ENCODE measurements at regions not wholly inside any gene's neighbourhood (a gene's known extent, or its start where the extent isn't known, plus 50 kb on each side); places are given as distances from the start of the nearest gene placed in this dataset.

DNA sequence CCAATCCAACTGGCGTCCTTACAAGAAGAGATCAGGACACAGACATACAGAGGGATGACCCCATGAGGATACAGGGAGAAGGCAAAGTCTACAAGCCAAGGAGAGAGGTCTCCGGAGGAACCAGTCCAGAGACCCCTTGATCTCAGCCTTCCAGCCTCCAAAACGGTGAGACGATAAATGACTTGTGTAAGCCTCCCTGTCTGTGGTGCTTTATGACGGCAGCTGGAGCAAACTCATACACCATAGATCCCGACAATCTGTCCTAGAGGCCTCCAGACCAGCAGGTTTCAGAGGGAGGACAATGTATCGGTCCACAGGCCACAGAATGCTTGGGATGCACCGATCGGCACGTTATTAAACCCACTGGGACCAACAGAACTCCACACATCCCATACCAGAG, 383.3 kb downstream of the SHANK2 start:
- ATAC-seq (ENCODE audit: low FRiP score) (no peak), DNase-seq (ENCODE audit: low spot score) (no peak)
- TF ChIP-seq, protein P1, sequence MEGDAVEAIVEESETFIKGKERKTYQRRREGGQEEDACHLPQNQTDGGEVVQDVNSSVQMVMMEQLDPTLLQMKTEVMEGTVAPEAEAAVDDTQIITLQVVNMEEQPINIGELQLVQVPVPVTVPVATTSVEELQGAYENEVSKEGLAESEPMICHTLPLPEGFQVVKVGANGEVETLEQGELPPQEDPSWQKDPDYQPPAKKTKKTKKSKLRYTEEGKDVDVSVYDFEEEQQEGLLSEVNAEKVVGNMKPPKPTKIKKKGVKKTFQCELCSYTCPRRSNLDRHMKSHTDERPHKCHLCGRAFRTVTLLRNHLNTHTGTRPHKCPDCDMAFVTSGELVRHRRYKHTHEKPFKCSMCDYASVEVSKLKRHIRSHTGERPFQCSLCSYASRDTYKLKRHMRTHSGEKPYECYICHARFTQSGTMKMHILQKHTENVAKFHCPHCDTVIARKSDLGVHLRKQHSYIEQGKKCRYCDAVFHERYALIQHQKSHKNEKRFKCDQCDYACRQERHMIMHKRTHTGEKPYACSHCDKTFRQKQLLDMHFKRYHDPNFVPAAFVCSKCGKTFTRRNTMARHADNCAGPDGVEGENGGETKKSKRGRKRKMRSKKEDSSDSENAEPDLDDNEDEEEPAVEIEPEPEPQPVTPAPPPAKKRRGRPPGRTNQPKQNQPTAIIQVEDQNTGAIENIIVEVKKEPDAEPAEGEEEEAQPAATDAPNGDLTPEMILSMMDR (IDR thresholded peaks at IDR 0.05) = no peak

DNA sequence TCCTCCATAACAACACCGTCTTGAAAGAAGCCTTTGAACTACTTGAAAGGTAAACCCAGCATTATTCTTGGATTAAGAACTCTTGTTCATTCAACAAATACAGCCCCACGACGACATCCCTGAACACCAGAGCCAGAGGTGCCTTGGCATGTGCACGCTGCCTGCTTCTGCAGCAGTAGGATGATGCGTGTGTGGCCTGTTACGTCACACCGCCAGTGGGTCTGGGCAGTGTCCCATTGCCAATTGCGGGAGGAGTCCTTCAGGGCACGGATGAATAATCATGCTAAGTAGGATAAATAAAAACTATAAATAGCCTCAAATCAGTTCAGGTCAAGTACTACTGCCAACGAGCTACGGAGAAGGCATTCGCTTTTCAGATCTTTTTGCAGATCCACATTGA, 380.5 kb downstream of the SHANK2 start:
- DNase-seq (ENCODE audit: low spot score) = no peak
- TF ChIP-seq, protein P1 (IDR thresholded peaks at IDR 0.05) = no peak
- ATAC-seq (ENCODE audit: low FRiP score) = no peak

DNA sequence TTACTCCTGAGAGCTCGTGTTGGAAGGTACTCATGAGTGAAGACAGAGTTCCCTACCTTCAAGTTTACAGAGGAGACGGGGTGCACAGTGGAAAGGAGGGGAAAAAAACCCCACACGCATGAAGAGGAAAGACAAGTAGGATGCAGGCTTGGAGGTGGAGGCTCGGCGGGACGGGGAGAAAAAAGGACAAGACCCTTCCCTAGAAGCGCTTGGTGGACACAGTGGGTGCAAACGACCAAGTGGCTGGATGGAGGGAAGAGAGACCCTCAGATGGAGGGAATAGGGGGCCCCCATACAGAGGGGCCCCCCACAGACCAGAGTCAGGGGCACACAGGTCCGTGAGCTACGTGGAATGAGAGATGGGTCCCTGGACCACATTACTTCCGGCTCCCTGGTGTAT, 380.1 kb downstream of the SHANK2 start:
- ATAC-seq (ENCODE audit: low FRiP score) (no peak), DNase-seq (ENCODE audit: low spot score) (no peak)
- TF ChIP-seq, protein P1 (IDR thresholded peaks at IDR 0.05) = no peak

DNA sequence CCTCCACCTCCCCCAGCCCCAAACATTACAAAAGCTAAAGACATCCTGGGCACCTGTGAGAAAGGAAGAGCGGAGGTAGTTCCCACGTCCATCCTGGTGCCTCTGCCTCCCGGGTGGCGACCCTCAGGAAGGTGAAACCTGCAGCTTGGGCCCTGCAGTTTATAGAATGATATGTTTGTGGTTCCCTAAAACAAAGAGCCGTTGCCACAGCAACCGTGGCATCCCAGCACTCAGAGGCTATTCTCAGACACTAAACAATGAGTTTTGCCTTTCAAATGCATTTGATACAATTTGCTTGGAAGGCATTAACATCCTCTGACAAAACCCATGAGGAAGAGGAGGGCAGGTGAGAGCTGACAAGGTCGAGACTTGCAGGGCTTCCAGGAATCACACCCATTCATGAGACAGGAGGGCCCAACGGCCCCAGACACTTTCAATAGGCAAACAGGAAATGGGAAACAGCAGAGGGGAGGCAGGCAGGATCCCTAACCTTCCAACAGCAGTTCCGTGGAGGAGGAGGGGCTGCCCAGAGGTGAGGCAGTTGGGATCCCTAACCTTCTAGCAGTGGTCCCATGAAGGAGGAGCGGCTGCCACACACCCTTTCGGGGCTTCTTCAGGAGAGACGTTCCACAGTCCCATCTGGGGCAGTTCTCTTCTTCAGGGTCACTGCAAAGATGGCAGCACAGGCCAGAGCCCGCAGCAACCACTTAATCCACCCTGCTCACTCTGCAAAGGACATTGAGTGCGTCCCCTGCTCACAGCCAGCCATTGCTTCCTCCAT, 379.2 kb downstream of the SHANK2 start:
- ATAC-seq (ENCODE audit: low FRiP score) = no peak
- TF ChIP-seq, protein P1 (IDR thresholded peaks at IDR 0.05) = no peak

DNA sequence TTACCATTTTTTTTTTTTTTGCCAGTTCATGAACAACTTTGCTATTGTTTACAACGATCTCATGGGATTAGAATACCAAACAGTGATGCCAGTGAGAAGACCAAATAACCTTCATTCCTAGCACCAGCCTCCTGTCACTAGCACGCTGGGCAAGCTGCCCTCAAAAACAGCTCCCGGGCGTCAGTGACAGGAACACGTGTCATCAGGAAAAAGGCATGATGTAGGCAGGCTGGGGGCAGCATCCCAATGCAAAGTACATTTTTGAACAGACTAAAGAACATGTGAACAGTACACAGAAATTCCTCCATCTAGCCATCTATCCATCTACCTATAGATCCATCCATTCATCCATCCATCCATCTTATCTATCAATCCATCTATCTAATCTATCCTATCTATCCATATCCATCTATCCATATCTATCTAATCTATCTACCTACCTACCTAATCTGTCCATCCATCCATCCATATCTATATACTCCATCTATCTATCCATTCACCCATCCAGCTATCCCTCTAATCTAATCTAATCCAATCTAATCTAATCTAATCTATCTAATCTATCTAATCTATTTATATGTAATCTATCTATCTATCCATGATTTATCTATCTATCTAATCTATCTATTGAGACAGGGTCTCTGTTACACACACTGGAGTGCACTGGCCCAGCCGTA, 378.5 kb downstream of the SHANK2 start:
- DNase-seq (ENCODE audit: low spot score) = no peak
- TF ChIP-seq, protein P1 (IDR thresholded peaks at IDR 0.05) = no peak
- ATAC-seq (ENCODE audit: low FRiP score) = no peak

More for the DNA sequence above, 379.2 kb downstream of the SHANK2 start:
- no peak for DNase-seq (ENCODE audit: low spot score)

DNA sequence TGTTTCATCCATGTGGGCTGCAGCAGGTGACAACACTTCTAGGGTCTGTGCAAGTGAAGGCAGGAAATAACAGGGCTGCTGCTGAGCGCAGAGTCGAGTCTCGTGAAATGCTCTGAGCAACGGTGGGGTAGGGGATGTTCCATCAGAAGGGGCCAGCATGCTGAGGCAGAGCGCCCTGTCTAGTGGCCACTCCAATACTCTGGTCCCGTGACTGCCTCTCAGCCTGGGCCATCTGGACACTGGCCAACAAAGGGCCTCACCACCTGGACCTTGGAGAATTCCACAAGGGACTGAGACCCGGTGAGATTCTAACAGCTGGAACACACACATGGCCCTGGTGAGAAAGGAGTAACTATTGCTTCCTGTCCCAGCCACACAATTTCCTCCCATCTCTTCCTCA, 375.7 kb downstream of the SHANK2 start:
- DNase-seq (ENCODE audit: low spot score) = no peak
- ATAC-seq (ENCODE audit: low FRiP score) = no peak
- TF ChIP-seq, protein P1 (IDR thresholded peaks at IDR 0.05) = no peak

DNA sequence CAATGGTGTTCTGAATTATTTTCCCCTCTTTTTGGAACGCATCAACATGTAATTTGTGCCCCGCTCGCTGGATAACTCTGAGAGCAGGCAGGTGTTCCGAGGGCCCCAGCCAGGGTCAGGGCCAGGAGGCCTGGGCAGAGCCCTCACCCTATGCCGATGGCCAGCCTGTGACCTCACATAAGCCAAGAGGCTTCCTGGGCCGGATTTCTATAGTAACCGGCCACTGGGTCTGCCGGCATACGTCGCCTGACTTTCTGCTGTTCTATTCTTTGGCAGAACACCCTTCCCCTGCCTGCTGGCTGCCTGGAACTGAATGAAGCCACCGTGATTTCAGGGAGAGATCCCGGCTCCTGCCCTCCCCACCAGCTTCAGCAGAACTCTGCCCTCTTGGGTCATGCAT, 375.2 kb downstream of the SHANK2 start:
- TF ChIP-seq, protein P1 (IDR thresholded peaks at IDR 0.05) = no peak
- ATAC-seq (ENCODE audit: low FRiP score) (no peak), DNase-seq (ENCODE audit: low spot score) (no peak)

All from omental fat pad (tissue), 3 donors.